CD4-positive, alpha-beta T cell treated with Interleukin-6 at 100 ng/mL for 8 hours (primary cell): ENCODE measurements at regions not wholly inside any gene's neighbourhood (a gene's known extent, or its start where the extent isn't known, plus 50 kb on each side); places are given as distances from the start of the nearest gene placed in this dataset.
"Not testable (repeated sequence)": the region's sequence is repeated elsewhere in the genome, so short reads cannot be mapped to it uniquely, and the experiment has no call there.

Experiments used
- DNase-seq: peaks from one replicate; pipeline ENCODE4 v3.0.0-alpha.2; 2020; ENCODE audit warnings: mixed read lengths, low spot score

GRCh38 chr6:137933696-137934095 is 66.6 kb downstream of the TNFAIP3 start:
- DNase-seq = no peak

GRCh38 chr6:137936798-137937197 is 69.7 kb downstream of the TNFAIP3 start:
- no peak for DNase-seq

- DNase-seq = no peak
These were observed 70.8 kb downstream of the TNFAIP3 start for GRCh38 chr6:137937834-137938233.

GRCh38 chr6:137938770-137939379 is 71.8 kb downstream of the TNFAIP3 start:
- DNase-seq = no peak

- DNase-seq = no peak
These were observed 74.9 kb downstream of the TNFAIP3 start for GRCh38 chr6:137941995-137942394.

GRCh38 chr6:137942736-137943135 is 75.7 kb downstream of the TNFAIP3 start:
- DNase-seq = no peak

- not testable (repeated sequence) for DNase-seq
These were observed 77.3 kb downstream of the TNFAIP3 start for GRCh38 chr6:137944381-137944780.

GRCh38 chr6:137944793-137945498 is 77.9 kb downstream of the TNFAIP3 start:
- peak; percentile 48 for DNase-seq

GRCh38 chr6:137949686-137950390 is 82.8 kb downstream of the TNFAIP3 start:
- no peak for DNase-seq

GRCh38 chr6:137950581-137950980 is 83.5 kb downstream of the TNFAIP3 start:
- no peak for DNase-seq

GRCh38 chr6:137951064-137951597 is 84.1 kb downstream of the TNFAIP3 start:
- DNase-seq = no peak

- DNase-seq = no peak
These were observed 85.2 kb downstream of the TNFAIP3 start for GRCh38 chr6:137952247-137952646.

- DNase-seq = no peak
These were observed 86.7 kb downstream of the TNFAIP3 start for GRCh38 chr6:137953761-137954160.

- no peak for DNase-seq
These were observed 87.2 kb downstream of the TNFAIP3 start for GRCh38 chr6:137954253-137954652.

- no peak for DNase-seq
These were observed 89.0 kb downstream of the TNFAIP3 start for GRCh38 chr6:137956098-137956488.

- DNase-seq = no peak
These were observed 90.4 kb downstream of the TNFAIP3 start for GRCh38 chr6:137957471-137957870.

GRCh38 chr6:137958811-137959565 is 91.9 kb downstream of the TNFAIP3 start:
- DNase-seq = no peak

GRCh38 chr6:137962725-137963124 is 95.7 kb downstream of the TNFAIP3 start:
- DNase-seq = no peak

- DNase-seq = no peak
These were observed 97.8 kb downstream of the TNFAIP3 start for GRCh38 chr6:137964876-137965275.

GRCh38 chr6:137967689-137968454 is 100.8 kb downstream of the TNFAIP3 start:
- no peak for DNase-seq

- no peak for DNase-seq
These were observed 101.4 kb downstream of the TNFAIP3 start for GRCh38 chr6:137968455-137968804.

- no peak for DNase-seq
These were observed 101.8 kb downstream of the TNFAIP3 start for GRCh38 chr6:137968901-137969300.
